HG03159 (cell line): ENCODE measurements at regions not wholly inside any gene's neighbourhood (a gene's known extent, or its start where the extent isn't known, plus 50 kb on each side); places are given as distances from the start of the nearest gene placed in this dataset.

ENCODE experiments used
- ATAC-seq: cut with Tn5 transposase; IDR thresholded peaks from one replicate; pipeline ENCODE4 v1.9.1; 2021; ENCODE audit warnings: mild to moderate bottlenecking, moderate library complexity; ENCODE audit not compliant: unreplicated experiment

- no peak for ATAC-seq
Measured at GRCh38 chr2:193973781-193974180, 1683.2 kb upstream of the SLC39A10 start.

GRCh38 chr2:193966590-193966989 is 1690.4 kb upstream of the SLC39A10 start:
- ATAC-seq = no peak

- no peak for ATAC-seq
Measured at GRCh38 chr2:193965263-193965662, 1691.8 kb upstream of the SLC39A10 start.

GRCh38 chr2:193963472-193964119 is 1693.4 kb upstream of the SLC39A10 start:
- ATAC-seq = peak; percentile 73

- ATAC-seq = no peak
Measured at GRCh38 chr2:193946806-193947205, 1710.2 kb upstream of the SLC39A10 start.

GRCh38 chr2:193943406-193943960 is 1713.5 kb upstream of the SLC39A10 start:
- no peak for ATAC-seq

GRCh38 chr2:193935114-193935513 is 1721.9 kb upstream of the SLC39A10 start:
- ATAC-seq = no peak

- ATAC-seq = no peak
Measured at GRCh38 chr2:193929131-193929530, 1727.9 kb upstream of the SLC39A10 start.

- ATAC-seq = no peak
Measured at GRCh38 chr2:193907561-193907960, 1712.8 kb upstream of the TMEFF2 start.

- ATAC-seq = no peak
Measured at GRCh38 chr2:193900292-193900691, 1705.6 kb upstream of the TMEFF2 start.

- ATAC-seq = no peak
Measured at GRCh38 chr2:193895226-193895625, 1700.5 kb upstream of the TMEFF2 start.

- ATAC-seq = no peak
Measured at GRCh38 chr2:193894081-193894480, 1699.3 kb upstream of the TMEFF2 start.

- ATAC-seq = peak; percentile 47
Measured at GRCh38 chr2:193891023-193891422, 1696.3 kb upstream of the TMEFF2 start.

GRCh38 chr2:193885419-193885818 is 1690.7 kb upstream of the TMEFF2 start:
- no peak for ATAC-seq

- ATAC-seq = no peak
Measured at GRCh38 chr2:193883820-193884219, 1689.1 kb upstream of the TMEFF2 start.

GRCh38 chr2:193876980-193877379 is 1682.2 kb upstream of the TMEFF2 start:
- ATAC-seq = no peak

GRCh38 chr2:193869564-193869963 is 1674.8 kb upstream of the TMEFF2 start:
- no peak for ATAC-seq

GRCh38 chr2:193868833-193869232 is 1674.1 kb upstream of the TMEFF2 start:
- no peak for ATAC-seq

- ATAC-seq = no peak
Measured at GRCh38 chr2:193868132-193868531, 1673.4 kb upstream of the TMEFF2 start.

GRCh38 chr2:193867454-193867853 is 1672.7 kb upstream of the TMEFF2 start:
- ATAC-seq = no peak

- no peak for ATAC-seq
Measured at GRCh38 chr2:193861557-193861956, 1666.8 kb upstream of the TMEFF2 start.

GRCh38 chr2:193847991-193848390 is 1653.3 kb upstream of the TMEFF2 start:
- ATAC-seq = no peak

- no peak for ATAC-seq
Measured at GRCh38 chr2:193847130-193847529, 1652.4 kb upstream of the TMEFF2 start.
